ENCODE measurements at regions not wholly inside any gene's neighbourhood (a gene's known extent, or its start where the extent isn't known, plus 50 kb on each side); places are given as distances from the start of the nearest gene placed in this dataset.

GRCh38 chr5:125603321-125603720 is 819.9 kb upstream of the GRAMD2B start:
- no peaks in the 10 kb centered on the region for H3K79me2 ChIP-seq (ENCODE audit: insufficient read depth, low read length)
- in situ Hi-C loops (cut with HindIII; ENCODE audit: extremely low pct_ligation_motif_present, low pct_unique_long_range_greater_than_20kb) = no loop called here
- BruUV-seq (replicated peaks) = no TSS peak
- FAIRE-seq (no peak), DNase-seq (ENCODE audit: low spot score) (no peak), ATAC-seq (no peak)
- H3K4me2 ChIP-seq (ENCODE audit: low read depth, low read length) = no peak overlapping the region
- H4K20me1 ChIP-seq (ENCODE audit: insufficient read depth, low read length) = no peaks in the 10 kb centered on the region
- H3K27me3 ChIP-seq (ENCODE audit: control insufficient read depth in 1 of 2, insufficient read depth in 2 of 2, low read length in 2 of 2) = no peaks in the 10 kb centered on the region
- H3K27ac ChIP-seq (ENCODE audit: extremely low read length, insufficient read depth, low read length) = no peak overlapping the region
- WGBS (ENCODE audit: low lambda C conversion rate) = 6% methylated on average over 3 of the region's 3 CpGs
- H2AFZ ChIP-seq (ENCODE audit: low read length) = no peak overlapping the region
- ChIA-PET POLR2A (no interaction called here), CTCF (ENCODE audit: low intra/inter-chr PET ratio, low total read pairs) (no interaction called here)
- TF ChIP-seq, protein P1, sequence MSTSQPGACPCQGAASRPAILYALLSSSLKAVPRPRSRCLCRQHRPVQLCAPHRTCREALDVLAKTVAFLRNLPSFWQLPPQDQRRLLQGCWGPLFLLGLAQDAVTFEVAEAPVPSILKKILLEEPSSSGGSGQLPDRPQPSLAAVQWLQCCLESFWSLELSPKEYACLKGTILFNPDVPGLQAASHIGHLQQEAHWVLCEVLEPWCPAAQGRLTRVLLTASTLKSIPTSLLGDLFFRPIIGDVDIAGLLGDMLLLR (CRISPR knock-in tag; IDR thresholded peaks at IDR 0.05) = no peak
- TF ChIP-seq ZNF468 (CRISPR knock-in tag; IDR thresholded peaks at IDR 0.05) (no peak), HNRNPH1 (optimal IDR thresholded peaks at IDR 0.05; ENCODE audit: low read depth, low read length) (no peak), POLR2G (IDR thresholded peaks at IDR 0.05; ENCODE audit: low read depth, low read length) (no peak), JUN (CRISPR knock-in tag; IDR thresholded peaks at IDR 0.05) (no peak), ATF1 (CRISPR knock-in tag; IDR thresholded peaks at IDR 0.05) (no peak), HNRNPK (IDR thresholded peaks at IDR 0.05; ENCODE audit: low read depth, low read length, poor library complexity, severe bottlenecking) (no peak), ZNF672 (CRISPR knock-in tag; IDR thresholded peaks at IDR 0.05) (no peak), RAD51 (IDR thresholded peaks at IDR 0.05; ENCODE audit: borderline replicate concordance) (no peak)
- TF ChIP-seq, protein P2, sequence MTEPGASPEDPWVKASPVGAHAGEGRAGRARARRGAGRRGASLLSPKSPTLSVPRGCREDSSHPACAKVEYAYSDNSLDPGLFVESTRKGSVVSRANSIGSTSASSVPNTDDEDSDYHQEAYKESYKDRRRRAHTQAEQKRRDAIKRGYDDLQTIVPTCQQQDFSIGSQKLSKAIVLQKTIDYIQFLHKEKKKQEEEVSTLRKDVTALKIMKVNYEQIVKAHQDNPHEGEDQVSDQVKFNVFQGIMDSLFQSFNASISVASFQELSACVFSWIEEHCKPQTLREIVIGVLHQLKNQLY (CRISPR knock-in tag; IDR thresholded peaks at IDR 0.05) = no peak
- TF ChIP-seq, protein P3, sequence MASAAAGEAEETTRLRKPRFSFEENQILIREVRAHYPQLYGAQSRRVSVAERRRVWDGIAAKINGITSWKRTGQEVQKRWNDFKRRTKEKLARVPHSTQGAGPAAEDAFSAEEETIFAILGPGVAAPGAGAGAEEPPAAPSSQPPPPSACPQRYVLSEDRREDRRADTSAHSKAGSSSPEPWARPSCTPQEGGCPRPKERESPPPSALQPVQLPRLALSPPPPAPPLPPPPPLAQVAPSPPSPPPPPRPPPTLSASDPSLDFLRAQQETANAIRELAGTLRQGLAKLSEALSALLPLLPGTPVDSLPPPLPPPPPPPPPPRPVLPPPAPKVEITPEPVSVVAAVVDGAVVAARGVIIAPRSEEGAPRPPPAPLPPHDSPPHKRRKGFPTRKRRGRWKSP (CRISPR knock-in tag; IDR thresholded peaks at IDR 0.05) = no peak
- H3K4me3 ChIP-seq (replicated peaks in 1 of 3; ENCODE audit: insufficient read depth in 1 of 3, low read depth in 2 of 3, low read length in 3 of 3) = no peak overlapping the region
- H3K36me3 ChIP-seq (replicated peaks in 1 of 2; ENCODE audit: control insufficient read depth in 1 of 2, insufficient read depth in 2 of 2, low read length in 2 of 2) = no peaks in the 10 kb centered on the region
- H3K4me1 ChIP-seq (ENCODE audit: insufficient read depth, low read length) = no peaks in the 10 kb centered on the region
- no peak overlapping the region for H3K9ac ChIP-seq (ENCODE audit: insufficient read depth, low read depth, low read length)
- peaks cover 33% of the 10 kb centered on the region; the same call in 1 of the 2 replicates for H3K9me3 ChIP-seq (ENCODE audit: low read length)
- intact Hi-C loops (cut with micrococcal nuclease; ENCODE audit: unreplicated experiment) = no loop called here

Measured in HepG2 (cell line).